Right lung (tissue), 2 donors: ENCODE measurements at regions not wholly inside any gene's neighbourhood (a gene's known extent, or its start where the extent isn't known, plus 50 kb on each side); places are given as distances from the start of the nearest gene placed in this dataset.
A peak's percentile ranks its signal among the peaks of the same experiment; 100 is the strongest.

Experiments used
- DNase-seq, 2 donors: peaks; one replicate each; pipeline ENCODE4 v3.0.0-alpha.2; 2013

DNA sequence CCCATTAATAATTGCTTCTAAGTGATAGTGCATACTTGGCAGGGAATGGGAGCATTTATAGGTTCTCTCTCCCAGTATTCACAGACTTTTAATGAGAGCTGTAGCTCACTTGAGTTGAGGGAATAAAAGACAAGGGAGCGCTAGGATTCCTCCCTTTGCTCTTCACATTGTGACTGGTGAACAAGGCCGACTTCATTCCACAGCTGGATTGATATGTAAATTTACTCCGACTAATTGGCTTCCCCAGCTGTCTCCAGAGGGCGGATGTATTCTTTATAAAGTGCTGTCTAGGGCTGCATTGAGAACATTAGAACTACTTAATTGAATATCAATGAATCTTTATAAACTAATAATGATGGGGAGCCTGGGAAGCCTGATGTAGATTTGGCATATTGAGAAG lies 63.4 kb downstream of the GPR50 start:
- no peak for DNase-seq

GRCh38 chrX:151240237-151240636 lies 63.9 kb downstream of the GPR50 start:
- no peak for DNase-seq

GRCh38 chrX:151268836-151269235 lies 92.5 kb downstream of the GPR50 start:
- peak in 1 of 2 donors; percentile 1 for DNase-seq

DNA sequence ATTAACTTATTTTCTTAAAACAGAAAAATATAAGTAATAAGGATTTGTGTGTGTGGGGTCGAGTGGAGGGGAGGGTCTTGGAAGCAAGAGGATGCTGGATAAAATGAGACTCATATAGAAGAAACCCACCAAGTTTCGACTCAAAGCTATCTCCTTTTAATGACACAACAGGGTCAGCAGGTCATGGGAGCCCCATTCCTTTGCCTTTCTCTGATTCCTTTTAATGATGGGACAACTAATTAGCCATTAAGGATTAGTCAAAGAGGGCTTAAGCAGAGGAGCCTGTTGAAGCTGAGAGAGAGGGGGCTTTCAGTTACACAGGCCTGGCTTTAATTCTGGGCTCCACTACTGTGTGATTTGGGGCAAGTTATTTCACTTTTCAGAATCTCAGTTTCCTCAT lies 102.8 kb downstream of the GPR50 start:
- DNase-seq, result no peak

DNA sequence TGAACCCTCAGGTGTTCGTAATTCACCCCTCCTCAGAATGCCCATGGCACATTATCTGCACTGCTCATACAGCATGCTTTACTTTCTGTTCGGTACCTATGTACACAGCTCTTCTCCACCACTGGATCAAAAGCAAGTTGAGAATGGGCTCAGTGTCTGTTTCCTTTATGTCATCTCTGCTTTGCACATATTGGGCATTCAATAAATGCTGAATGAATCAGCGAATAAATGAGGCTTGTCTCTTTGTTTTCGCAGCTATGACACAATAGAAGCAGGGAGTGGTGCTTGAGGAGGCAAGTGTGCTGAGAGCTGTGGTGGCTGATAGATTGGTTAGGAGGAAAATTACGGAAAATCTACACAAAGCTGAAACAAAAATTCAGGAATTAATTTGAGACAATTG lies 109.1 kb upstream of the VMA21 start:
- no peak for DNase-seq

DNA sequence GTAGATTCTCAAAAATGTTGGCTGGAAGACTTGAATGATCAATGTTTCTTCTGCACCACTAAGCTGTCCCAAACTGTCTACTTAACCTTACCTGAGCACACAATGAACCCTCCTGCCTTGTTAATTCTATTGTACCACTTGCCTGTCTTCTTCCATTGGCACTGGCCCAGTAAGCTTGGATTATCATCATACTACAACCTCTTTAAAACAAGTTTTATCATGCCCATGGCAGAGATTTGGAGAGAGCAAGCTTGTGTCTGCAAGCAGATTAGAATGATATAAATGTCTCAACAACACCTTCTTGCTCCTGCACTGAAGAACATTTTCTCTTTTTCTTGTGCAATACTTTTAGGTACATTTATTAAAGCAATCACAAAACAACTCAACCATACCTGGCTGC lies 74.0 kb upstream of the VMA21 start:
- no peak for DNase-seq

GRCh38 chrX:151336809-151337208 lies 60.2 kb upstream of the VMA21 start:
- no peak for DNase-seq

- no peak for DNase-seq
These were observed 50.0 kb upstream of the VMA21 start for GRCh38 chrX:151346931-151347543.
